ENCODE measurements at regions not wholly inside any gene's neighbourhood (a gene's known extent, or its start where the extent isn't known, plus 50 kb on each side); places are given as distances from the start of the nearest gene placed in this dataset.

- TF ChIP-seq CTCF (conservative IDR thresholded peaks at IDR 0.05 in 1 of 2, IDR thresholded peaks at IDR 0.05 in 1 of 2; ENCODE audit: extremely low read depth in 1 of 2, insufficient read depth in 1 of 2, low read depth in 1 of 2, low read length in 2 of 2) (no peak), EZH2 (IDR thresholded peaks at IDR 0.05; ENCODE audit: borderline replicate concordance, low read length) (no peak)
Measured at GRCh38 chr14:25552826-25553225, 502.9 kb upstream of the STXBP6 start.
